Breast epithelium (tissue), 4 donors: ENCODE measurements at regions not wholly inside any gene's neighbourhood (a gene's known extent, or its start where the extent isn't known, plus 50 kb on each side); places are given as distances from the start of the nearest gene placed in this dataset.

Experiments used
- DNase-seq, 2 donors: peaks; one replicate each; pipeline ENCODE4 v3.0.0-alpha.2; 2019; ENCODE audit warnings: low spot score in 2 of 2
- H3K27ac ChIP-seq, 2 donors: fragments of 200-600 bp; sonication (generic) in 1 of 2; one replicate each; pipeline ENCODE4 v1.5.1; 2016 to 2019; ENCODE audit warnings: mild to moderate bottlenecking in 1 of 2
- H3K27me3 ChIP-seq, 2 donors: fragments of 200-600 bp; sonication (generic) in 1 of 2; one replicate each; pipeline versions ENCODE4 v1.5.1 to v1.6.0; 2017 to 2019; ENCODE audit warnings: control low read depth in 1 of 2, mild to moderate bottlenecking in 1 of 2
- H3K36me3 ChIP-seq: fragments of 200-600 bp; one replicate; pipeline ENCODE4 v1.5.1; 2019
- H3K4me1 ChIP-seq, 2 donors: fragments of 200-600 bp; sonication (generic); one replicate each; pipeline ENCODE4 v1.5.1; 2016 to 2019; ENCODE audit warnings: control low read depth in 1 of 2
- H3K4me3 ChIP-seq, 3 donors: fragments of 200-600 bp; sonication (generic); 1 replicate in 2 of 3; 2 replicates in 1 of 3; pipeline ENCODE4 v1.5.1; 2016 to 2019; ENCODE audit warnings: mild to moderate bottlenecking in 3 of 3, moderate library complexity in 2 of 3
- H3K9me3 ChIP-seq, 2 donors: fragments of 200-600 bp; sonication (generic) in 1 of 2; one replicate each; pipeline ENCODE4 v1.5.1; 2016 to 2019; ENCODE audit warnings: control low read depth in 1 of 2
- POLR2A ChIP-seq: fragments of 450-650 bp; IDR thresholded peaks from one replicate; pipeline ENCODE4 v1.6.1; 2016; ENCODE audit warnings: antibody characterized with exemption, mild to moderate bottlenecking, moderate library complexity
- POLR2AphosphoS5 ChIP-seq, 3 donors: sonication (generic); formaldehyde crosslinking; IDR thresholded peaks; one replicate each; pipeline ENCODE4 v1.6.1; 2017; ENCODE audit warnings: antibody characterized with exemption in 3 of 3
- intact Hi-C: fragments of 100-400 bp; cut with DNase I; formaldehyde crosslinking; loops from one replicate; pipeline ENCODE4 v1.15.1; 2023; ENCODE audit warnings: low total_unique reads
- TF ChIP-seq, protein P1 (sequence below), 3 donors: fragments of 450-650 bp; IDR thresholded peaks; one replicate each; pipeline ENCODE4 v1.5.1; 2016 to 2017; ENCODE audit warnings: antibody characterized with exemption in 3 of 3, mild to moderate bottlenecking in 3 of 3, moderate library complexity in 3 of 3

DNA sequence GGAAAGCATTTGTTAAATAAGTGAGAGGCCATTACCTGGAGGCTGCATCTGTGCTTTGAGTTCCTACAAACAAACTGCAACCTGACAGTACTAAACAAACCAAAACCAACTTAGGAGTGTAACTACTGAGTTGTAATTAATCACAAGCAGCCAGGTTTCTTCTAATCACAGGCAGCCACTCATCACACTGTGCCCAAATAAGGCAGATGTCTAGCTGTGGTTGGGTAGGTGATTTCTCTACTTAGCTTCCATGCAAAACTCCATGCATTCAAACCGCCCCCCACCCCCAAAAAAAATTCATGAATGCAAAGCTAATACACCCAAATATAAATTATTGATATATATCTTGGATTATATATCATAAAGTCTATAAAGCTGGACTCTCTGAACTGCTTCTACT lies 461.1 kb downstream of the ARL4A start:
- Histone ChIP-seq H3K4me1 (no peaks in the 10 kb centered on the region), H3K27ac (no peak overlapping the region), H3K27me3 (no peaks in the 10 kb centered on the region), H3K36me3 (no peaks in the 10 kb centered on the region), H3K9me3 (no peaks in the 10 kb centered on the region), H3K4me3 (no peak overlapping the region)
- intact Hi-C loops = no loop called here
- TF ChIP-seq, protein P1, sequence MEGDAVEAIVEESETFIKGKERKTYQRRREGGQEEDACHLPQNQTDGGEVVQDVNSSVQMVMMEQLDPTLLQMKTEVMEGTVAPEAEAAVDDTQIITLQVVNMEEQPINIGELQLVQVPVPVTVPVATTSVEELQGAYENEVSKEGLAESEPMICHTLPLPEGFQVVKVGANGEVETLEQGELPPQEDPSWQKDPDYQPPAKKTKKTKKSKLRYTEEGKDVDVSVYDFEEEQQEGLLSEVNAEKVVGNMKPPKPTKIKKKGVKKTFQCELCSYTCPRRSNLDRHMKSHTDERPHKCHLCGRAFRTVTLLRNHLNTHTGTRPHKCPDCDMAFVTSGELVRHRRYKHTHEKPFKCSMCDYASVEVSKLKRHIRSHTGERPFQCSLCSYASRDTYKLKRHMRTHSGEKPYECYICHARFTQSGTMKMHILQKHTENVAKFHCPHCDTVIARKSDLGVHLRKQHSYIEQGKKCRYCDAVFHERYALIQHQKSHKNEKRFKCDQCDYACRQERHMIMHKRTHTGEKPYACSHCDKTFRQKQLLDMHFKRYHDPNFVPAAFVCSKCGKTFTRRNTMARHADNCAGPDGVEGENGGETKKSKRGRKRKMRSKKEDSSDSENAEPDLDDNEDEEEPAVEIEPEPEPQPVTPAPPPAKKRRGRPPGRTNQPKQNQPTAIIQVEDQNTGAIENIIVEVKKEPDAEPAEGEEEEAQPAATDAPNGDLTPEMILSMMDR (IDR thresholded peaks at IDR 0.05) = no peak
- no peak for TF ChIP-seq POLR2A
- no peak for TF ChIP-seq POLR2AphosphoS5 (IDR thresholded peaks at IDR 0.05)
- DNase-seq = no peak

DNA sequence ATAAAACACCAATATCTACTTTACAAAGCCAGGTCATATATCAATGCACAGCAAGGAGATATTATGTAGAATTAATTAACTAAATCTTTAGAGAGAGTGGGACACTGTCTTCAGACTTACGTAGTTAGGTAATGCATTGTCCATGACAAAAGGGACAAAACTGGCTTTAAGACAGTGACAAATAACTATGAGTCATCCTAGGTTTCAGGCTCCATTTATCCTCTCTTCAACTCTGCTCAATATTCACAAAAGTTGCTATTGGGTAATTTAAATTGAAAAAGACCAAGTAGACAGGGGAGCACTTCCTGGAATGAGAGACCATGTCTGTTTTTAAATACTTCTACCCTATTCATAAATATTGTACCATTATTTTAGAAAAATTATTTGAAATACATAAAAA lies 464.5 kb downstream of the ARL4A start:
- Histone ChIP-seq H3K27me3 (no peaks in the 10 kb centered on the region), H3K27ac (no peak overlapping the region), H3K4me3 (no peak overlapping the region), H3K36me3 (no peaks in the 10 kb centered on the region), H3K4me1 (no peaks in the 10 kb centered on the region), H3K9me3 (no peaks in the 10 kb centered on the region)
- DNase-seq = no peak
- intact Hi-C loops = loop anchor here (2.0 kb wide), 1 partner anchor 71 kb away; no protein-coding TSS in a partner anchor
- TF ChIP-seq, protein P1 (IDR thresholded peaks at IDR 0.05) = no peak
- TF ChIP-seq POLR2A (no peak), POLR2AphosphoS5 (IDR thresholded peaks at IDR 0.05) (no peak)

DNA sequence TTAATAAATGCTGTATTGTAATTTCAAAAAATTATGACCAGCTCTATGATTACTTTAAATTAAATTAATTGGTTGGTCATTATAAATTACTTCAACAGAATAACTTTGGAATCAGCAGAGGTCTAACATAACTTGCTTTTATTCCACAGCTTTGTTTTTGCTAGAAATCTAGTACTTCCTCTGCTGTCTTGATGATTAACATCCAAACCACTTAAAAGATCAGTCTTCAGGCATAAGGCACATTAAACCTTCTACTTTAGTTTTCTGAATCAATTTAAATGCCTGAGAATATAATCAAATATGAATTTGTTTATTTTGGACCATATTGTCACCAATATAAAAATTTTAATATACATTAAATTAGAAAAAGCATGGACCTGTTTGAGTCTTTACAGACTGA lies 465.3 kb downstream of the ARL4A start:
- H3K4me1 ChIP-seq = no peaks in the 10 kb centered on the region
- H3K36me3 ChIP-seq = no peaks in the 10 kb centered on the region
- no peaks in the 10 kb centered on the region for H3K27me3 ChIP-seq
- TF ChIP-seq POLR2A (no peak), POLR2AphosphoS5 (IDR thresholded peaks at IDR 0.05) (no peak)
- TF ChIP-seq, protein P1 (IDR thresholded peaks at IDR 0.05) = no peak
- intact Hi-C loops = no loop called here
- no peak overlapping the region for H3K4me3 ChIP-seq
- no peak for DNase-seq
- no peaks in the 10 kb centered on the region for H3K9me3 ChIP-seq
- H3K27ac ChIP-seq = no peak overlapping the region

DNA sequence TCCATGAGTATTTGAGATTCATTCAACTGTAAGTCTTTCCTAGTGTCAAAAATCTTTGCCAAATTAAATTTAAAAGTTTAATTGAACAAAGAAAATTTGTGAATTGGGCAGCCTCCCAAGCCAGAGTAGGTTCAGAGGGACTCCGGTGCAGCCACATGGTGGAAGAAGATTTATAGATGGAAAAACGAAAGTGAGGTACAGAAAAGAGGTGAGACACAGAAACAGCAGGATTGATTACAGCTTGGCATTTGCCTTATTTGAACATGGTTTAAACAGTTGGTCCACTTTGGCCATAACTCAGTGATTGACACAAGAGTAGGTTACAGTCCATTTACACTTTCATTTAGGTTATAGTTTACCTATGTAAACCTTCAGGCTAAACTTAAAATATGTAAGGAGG lies 465.8 kb downstream of the ARL4A start:
- no peak overlapping the region for H3K27ac ChIP-seq
- DNase-seq = no peak
- no peaks in the 10 kb centered on the region for H3K36me3 ChIP-seq
- no peaks in the 10 kb centered on the region for H3K4me1 ChIP-seq
- H3K9me3 ChIP-seq = no peaks in the 10 kb centered on the region
- no peak overlapping the region for H3K4me3 ChIP-seq
- H3K27me3 ChIP-seq = no peaks in the 10 kb centered on the region
- no peak for TF ChIP-seq POLR2AphosphoS5 (IDR thresholded peaks at IDR 0.05)
- intact Hi-C loops = no loop called here

- no peaks in the 10 kb centered on the region for H3K27me3 ChIP-seq
- TF ChIP-seq, protein P1 (IDR thresholded peaks at IDR 0.05) = no peak
- TF ChIP-seq POLR2AphosphoS5 (IDR thresholded peaks at IDR 0.05) (no peak), POLR2A (no peak)
- DNase-seq = no peak
- no peak overlapping the region for H3K4me3 ChIP-seq
- no peak overlapping the region for H3K27ac ChIP-seq
- H3K4me1 ChIP-seq = no peaks in the 10 kb centered on the region
- no peaks in the 10 kb centered on the region for H3K36me3 ChIP-seq
- intact Hi-C loops = no loop called here
- H3K9me3 ChIP-seq = no peaks in the 10 kb centered on the region
Measured at GRCh38 chr7:13153742-13154141, 466.3 kb downstream of the ARL4A start.

GRCh38 chr7:13155188-13155587 lies 467.8 kb downstream of the ARL4A start:
- no peak overlapping the region for H3K27ac ChIP-seq
- intact Hi-C loops = no loop called here
- no peaks in the 10 kb centered on the region for H3K36me3 ChIP-seq
- DNase-seq = no peak
- TF ChIP-seq POLR2A (no peak), POLR2AphosphoS5 (IDR thresholded peaks at IDR 0.05) (no peak)
- TF ChIP-seq, protein P1 (IDR thresholded peaks at IDR 0.05) = no peak
- H3K4me1 ChIP-seq = no peaks in the 10 kb centered on the region
- H3K4me3 ChIP-seq = no peak overlapping the region
- no peaks in the 10 kb centered on the region for H3K27me3 ChIP-seq
- no peaks in the 10 kb centered on the region for H3K9me3 ChIP-seq
